Tibial nerve (tissue), 4 donors: ENCODE measurements at regions not wholly inside any gene's neighbourhood (a gene's known extent, or its start where the extent isn't known, plus 50 kb on each side); places are given as distances from the start of the nearest gene placed in this dataset.

Source experiments
- DNase-seq, 2 donors: peaks; one replicate each; pipeline ENCODE4 v3.0.0-alpha.2; 2019; ENCODE audit warnings: low spot score in 2 of 2
- H3K27ac ChIP-seq, 4 donors: fragments of 200-600 bp; sonication (generic) in 3 of 4; one replicate each; pipeline ENCODE4 v1.5.1; 2017 to 2019; ENCODE audit warnings: mild to moderate bottlenecking in 1 of 4
- H3K27me3 ChIP-seq, 2 donors: fragments of 200-600 bp; sonication (generic) in 1 of 2; one replicate each; pipeline versions ENCODE4 v1.5.1 to v1.6.0; 2017 to 2019
- H3K36me3 ChIP-seq, 3 donors: fragments of 200-600 bp; sonication (generic); one replicate each; pipeline ENCODE4 v1.5.1; 2018 to 2019
- H3K4me1 ChIP-seq, 4 donors: fragments of 200-600 bp; sonication (generic) in 3 of 4; one replicate each; pipeline ENCODE4 v1.5.1; 2017 to 2019
- H3K4me3 ChIP-seq, 4 donors: fragments of 200-600 bp; sonication (generic) in 3 of 4; one replicate each; pipeline ENCODE4 v1.5.1; 2017 to 2019; ENCODE audit warnings: mild to moderate bottlenecking in 1 of 4, moderate library complexity in 1 of 4
- H3K9me3 ChIP-seq, 4 donors: fragments of 200-600 bp; sonication (generic) in 3 of 4; one replicate each; pipeline ENCODE4 v1.5.1; 2017 to 2019
- EP300 ChIP-seq, 2 donors: sonication (generic); formaldehyde crosslinking; IDR thresholded peaks; one replicate each; pipeline ENCODE4 v1.6.1; 2017; ENCODE audit warnings: antibody characterized with exemption in 2 of 2, mild to moderate bottlenecking in 1 of 2
- POLR2A ChIP-seq, 2 donors: fragments of 450-650 bp; IDR thresholded peaks; one replicate each; pipeline ENCODE4 v1.6.1; 2017; ENCODE audit warnings: antibody characterized with exemption in 2 of 2, mild to moderate bottlenecking in 2 of 2, moderate library complexity in 2 of 2
- WGBS, 2 donors: methylation state at CpG; one replicate each; pipeline ENCODE4 v1.1.5; 2018; 5-methylcytosine and 5-hydroxymethylcytosine counted together
- TF ChIP-seq, protein P1 (sequence below), 5 experiments: fragments of 200-600 bp in 3 of 5; fragments of 450-650 bp in 2 of 5; sonication (generic) in 3 of 5; IDR thresholded peaks; one replicate each; pipeline ENCODE4 v1.5.1; 2016 to 2019; ENCODE audit warnings: antibody characterized with exemption in 5 of 5, mild to moderate bottlenecking in 3 of 5, moderate library complexity in 2 of 5

DNA sequence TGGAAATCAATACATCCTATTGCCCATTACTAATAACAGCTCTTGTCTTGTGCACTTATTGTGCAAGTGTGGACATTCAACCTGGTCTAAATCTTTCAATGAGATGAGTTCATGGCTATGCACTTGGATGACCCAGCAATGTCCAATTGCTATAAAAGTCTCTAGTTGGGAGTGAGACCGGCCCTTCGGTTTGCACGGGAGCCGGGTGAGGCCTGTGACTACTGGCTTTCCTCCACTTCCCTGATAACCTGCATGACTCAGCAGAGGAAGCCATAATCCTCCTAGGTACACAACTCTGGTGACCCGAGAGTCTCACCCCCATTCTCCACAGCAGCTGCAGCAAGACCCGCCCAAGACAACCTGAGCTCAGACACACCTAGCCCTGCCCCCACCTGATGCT lies 135.9 kb upstream of the PAX6 start:
- 93 to 94% methylated on average over 6 of the region's 6 CpGs for WGBS, 2 donors
- H3K4me3 ChIP-seq = no peak overlapping the region

DNA sequence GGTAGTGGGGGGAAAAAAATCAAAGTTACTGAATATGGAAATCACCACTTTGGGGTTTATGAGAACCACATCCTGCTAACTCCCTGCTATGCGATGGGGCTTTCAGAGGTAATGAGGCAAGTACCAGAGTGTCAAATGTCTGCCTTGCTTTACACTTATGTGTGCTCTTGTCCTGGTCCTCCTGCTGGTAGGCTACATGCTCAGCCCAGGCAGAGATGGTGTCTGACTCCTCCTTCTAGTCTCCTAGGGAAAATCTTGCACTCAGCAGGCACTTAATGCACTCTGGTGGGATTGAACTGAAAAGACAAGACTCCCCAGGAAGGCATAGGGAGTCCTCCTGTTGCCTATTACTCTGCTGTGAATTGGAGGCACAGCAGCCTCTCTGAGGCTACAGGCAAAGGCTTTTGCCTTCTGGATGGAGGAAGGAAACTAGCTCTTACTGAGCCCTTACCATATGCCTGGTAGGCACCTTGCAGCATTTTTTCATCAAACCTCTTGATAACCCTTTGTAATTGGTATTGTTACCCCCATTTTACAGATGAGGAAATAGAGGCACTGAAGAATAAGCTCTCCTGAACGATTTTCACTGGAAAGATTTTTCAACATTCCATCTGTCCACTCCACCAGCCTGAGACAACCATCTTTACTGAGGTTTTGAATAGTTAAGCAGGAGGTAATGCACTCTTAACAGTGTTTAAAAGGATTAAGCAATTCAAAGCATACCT lies 132.1 kb upstream of the PAX6 start:
- no peaks in the 10 kb centered on the region for H3K36me3 ChIP-seq
- no peak overlapping the region for H3K27ac ChIP-seq
- TF ChIP-seq, protein P1, sequence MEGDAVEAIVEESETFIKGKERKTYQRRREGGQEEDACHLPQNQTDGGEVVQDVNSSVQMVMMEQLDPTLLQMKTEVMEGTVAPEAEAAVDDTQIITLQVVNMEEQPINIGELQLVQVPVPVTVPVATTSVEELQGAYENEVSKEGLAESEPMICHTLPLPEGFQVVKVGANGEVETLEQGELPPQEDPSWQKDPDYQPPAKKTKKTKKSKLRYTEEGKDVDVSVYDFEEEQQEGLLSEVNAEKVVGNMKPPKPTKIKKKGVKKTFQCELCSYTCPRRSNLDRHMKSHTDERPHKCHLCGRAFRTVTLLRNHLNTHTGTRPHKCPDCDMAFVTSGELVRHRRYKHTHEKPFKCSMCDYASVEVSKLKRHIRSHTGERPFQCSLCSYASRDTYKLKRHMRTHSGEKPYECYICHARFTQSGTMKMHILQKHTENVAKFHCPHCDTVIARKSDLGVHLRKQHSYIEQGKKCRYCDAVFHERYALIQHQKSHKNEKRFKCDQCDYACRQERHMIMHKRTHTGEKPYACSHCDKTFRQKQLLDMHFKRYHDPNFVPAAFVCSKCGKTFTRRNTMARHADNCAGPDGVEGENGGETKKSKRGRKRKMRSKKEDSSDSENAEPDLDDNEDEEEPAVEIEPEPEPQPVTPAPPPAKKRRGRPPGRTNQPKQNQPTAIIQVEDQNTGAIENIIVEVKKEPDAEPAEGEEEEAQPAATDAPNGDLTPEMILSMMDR (IDR thresholded peaks at IDR 0.05) = no peak
- TF ChIP-seq POLR2A (IDR thresholded peaks at IDR 0.05) (no peak), EP300 (IDR thresholded peaks at IDR 0.05) (no peak)
- H3K9me3 ChIP-seq = no peaks in the 10 kb centered on the region
- DNase-seq = no peak
- H3K27me3 ChIP-seq = no peaks in the 10 kb centered on the region
- WGBS, 2 donors = 42 to 51% methylated on average over 2 of the region's 2 CpGs
- no peak overlapping the region for H3K4me3 ChIP-seq
- no peaks in the 10 kb centered on the region for H3K4me1 ChIP-seq

More for the DNA sequence above, 135.9 kb upstream of the PAX6 start:
- Histone ChIP-seq H3K36me3 (no peaks in the 10 kb centered on the region), H3K27me3 (no peaks in the 10 kb centered on the region), H3K4me1 (no peaks in the 10 kb centered on the region), H3K27ac (no peak overlapping the region), H3K9me3 (no peaks in the 10 kb centered on the region)
- TF ChIP-seq POLR2A (IDR thresholded peaks at IDR 0.05) = no peak
- TF ChIP-seq, protein P1 (IDR thresholded peaks at IDR 0.05) = no peak
- TF ChIP-seq EP300 (IDR thresholded peaks at IDR 0.05) = no peak
- no peak for DNase-seq

DNA sequence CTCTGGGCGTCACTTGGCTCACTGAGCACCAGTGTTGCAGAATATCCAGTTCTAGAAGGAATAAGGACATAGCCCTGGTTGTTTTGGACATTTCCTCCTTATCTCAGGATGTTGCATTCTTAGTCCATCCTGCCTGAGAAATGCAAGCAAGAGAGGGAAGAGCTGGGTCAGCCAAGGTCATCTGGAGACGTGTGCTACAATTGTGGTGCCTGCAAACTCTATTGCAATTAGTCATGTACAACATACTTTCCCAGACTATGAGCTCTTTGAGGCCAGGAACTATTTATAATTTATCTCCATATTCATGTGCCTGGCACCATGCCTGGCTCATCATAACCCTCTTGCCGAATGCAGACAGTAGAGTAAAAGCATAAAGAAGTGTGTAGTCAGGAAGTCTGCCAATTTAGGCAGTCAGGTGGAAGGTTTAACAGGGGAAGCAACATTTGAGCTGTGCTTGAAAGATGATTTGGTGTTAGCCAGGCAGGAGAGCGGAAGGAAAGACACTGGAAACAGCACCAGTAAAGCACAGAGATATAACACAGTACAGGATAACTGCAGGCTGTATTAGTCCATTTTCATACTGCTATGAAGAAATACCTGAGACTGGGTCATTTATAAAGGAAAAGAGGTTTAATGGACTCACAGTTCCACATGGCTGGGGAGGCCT lies 129.4 kb upstream of the PAX6 start:
- WGBS, 2 donors = 42 to 54% methylated on average over 4 of the region's 4 CpGs
- DNase-seq = no peak
- H3K9me3 ChIP-seq = no peaks in the 10 kb centered on the region
- H3K27me3 ChIP-seq = no peaks in the 10 kb centered on the region
- H3K36me3 ChIP-seq = no peaks in the 10 kb centered on the region
- no peaks in the 10 kb centered on the region for H3K4me1 ChIP-seq
- TF ChIP-seq, protein P1 (IDR thresholded peaks at IDR 0.05) = no peak
- TF ChIP-seq POLR2A (IDR thresholded peaks at IDR 0.05) (no peak), EP300 (IDR thresholded peaks at IDR 0.05) (no peak)
- H3K27ac ChIP-seq = no peak overlapping the region
- no peak overlapping the region for H3K4me3 ChIP-seq

DNA sequence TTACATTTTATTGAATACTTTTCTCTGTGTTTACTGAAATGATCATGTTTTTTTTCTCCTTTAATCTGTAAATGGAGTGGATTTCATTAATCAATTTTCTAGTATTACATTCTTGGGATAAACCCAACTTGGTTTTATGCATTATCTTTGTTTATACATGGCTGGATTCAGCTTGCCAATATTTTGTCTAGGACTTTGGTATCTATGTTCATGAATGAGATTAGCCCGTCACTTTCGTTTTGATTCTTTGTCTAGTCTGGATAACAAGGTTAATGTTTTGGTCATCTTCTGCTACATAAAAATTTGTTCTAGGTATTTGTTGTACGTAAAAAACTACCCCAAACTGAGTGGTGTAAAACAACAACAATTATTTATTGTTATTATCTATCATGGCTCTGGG lies 127.9 kb upstream of the PAX6 start:
- Histone ChIP-seq H3K4me3 (no peak overlapping the region), H3K9me3 (no peaks in the 10 kb centered on the region), H3K27ac (no peak overlapping the region), H3K36me3 (no peaks in the 10 kb centered on the region), H3K27me3 (no peaks in the 10 kb centered on the region), H3K4me1 (no peaks in the 10 kb centered on the region)
- no peak for DNase-seq
- TF ChIP-seq POLR2A (IDR thresholded peaks at IDR 0.05) (no peak), EP300 (IDR thresholded peaks at IDR 0.05) (no peak)
- TF ChIP-seq, protein P1 (IDR thresholded peaks at IDR 0.05) = no peak
- 74 to 79% methylated on average over 3 of the region's 3 CpGs for WGBS, 2 donors

DNA sequence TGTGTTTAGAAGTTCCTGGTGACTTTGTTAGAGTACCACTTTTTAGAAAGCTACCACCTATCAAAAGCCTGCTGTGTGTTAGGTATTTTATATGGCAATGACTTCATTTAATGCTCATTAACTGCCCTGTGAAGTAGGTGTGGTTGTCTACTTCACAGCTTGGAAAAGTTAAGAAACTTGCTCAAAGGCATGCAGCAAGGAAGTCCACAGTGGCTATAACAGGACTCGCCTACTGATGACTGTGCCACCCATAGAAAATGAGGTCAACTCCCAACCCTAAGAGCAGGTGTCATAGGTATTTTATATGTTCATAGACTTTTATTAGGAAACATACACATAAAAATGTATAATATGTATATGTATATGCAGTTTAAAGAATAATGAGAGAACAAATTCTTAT lies 125.2 kb upstream of the PAX6 start:
- no peaks in the 10 kb centered on the region for H3K27me3 ChIP-seq
- H3K9me3 ChIP-seq = no peaks in the 10 kb centered on the region
- DNase-seq = no peak
- no peaks in the 10 kb centered on the region for H3K36me3 ChIP-seq
- H3K4me3 ChIP-seq = no peak overlapping the region
- TF ChIP-seq POLR2A (IDR thresholded peaks at IDR 0.05) (no peak), EP300 (IDR thresholded peaks at IDR 0.05) (no peak)
- TF ChIP-seq, protein P1 (IDR thresholded peaks at IDR 0.05) = no peak
- H3K4me1 ChIP-seq = no peaks in the 10 kb centered on the region
- WGBS, 2 donors = 74 to 77% methylated on average over 1 of the region's 1 CpG
- no peak overlapping the region for H3K27ac ChIP-seq
